SK-N-SH (cell line): ENCODE measurements at regions not wholly inside any gene's neighbourhood (a gene's known extent, or its start where the extent isn't known, plus 50 kb on each side); places are given as distances from the start of the nearest gene placed in this dataset.
"Not testable (repeated sequence)": the region's sequence is repeated elsewhere in the genome, so short reads cannot be mapped to it uniquely, and the experiment has no call there.

ENCODE experiments used
- CTCF ChIA-PET: fragments of 300-600, 350-600 bp; formaldehyde crosslinking; extraction: SDS; loops from one replicate; lab custom pipeline; 2021; lab: Yijun Ruan, JAX
- POLR2A ChIA-PET: fragments of 350-600 bp; sonication (Branson Sonifier 250); formaldehyde crosslinking; extraction: SDS; loops from one replicate; lab custom pipeline; 2020; ENCODE audit warnings: antibody characterized with exemption, inconsistent platforms; lab: Yijun Ruan, JAX
- DNase-seq: peaks from one replicate; pipeline ENCODE4 v3.0.0; 2012
- H2AFZ ChIP-seq: fragments of 200-600 bp; sonication (generic); 2 replicates; pipeline ENCODE4 v1.8.1; 2016; ENCODE audit warnings: antibody characterized with exemption, mild to moderate bottlenecking, low read depth
- H3F3A ChIP-seq: fragments of 200-600 bp; sonication (generic); replicated peaks from 2 replicates; pipeline ENCODE3; 2016; ENCODE audit warnings: antibody characterized with exemption, mild to moderate bottlenecking; ENCODE audit not compliant: insufficient read depth
- H3K27ac ChIP-seq, 2 experiments: fragments of 200-500 bp in 1 of 2; fragments of 200-600 bp in 1 of 2; sonication (Bioruptor generic) in 1 of 2; sonication (generic), shearing (Covaris generic) in 1 of 2; 2 replicates each; pipeline versions ENCODE4 v1.5.1 to v1.6.1; 2014 to 2016; ENCODE audit warnings: low read depth in 2 of 2, inconsistent platforms in 1 of 2, low read length in 1 of 2, mild to moderate bottlenecking in 1 of 2, mixed read lengths in 1 of 2
- H3K27me3 ChIP-seq: fragments of 200-600 bp; sonication (generic), shearing (Covaris generic); 2 replicates; pipeline ENCODE4 v1.6.1; 2016; ENCODE audit warnings: mixed run types; ENCODE audit not compliant: insufficient read depth
- H3K36me3 ChIP-seq, 2 experiments: fragments of 200-500 bp in 1 of 2; fragments of 200-600 bp in 1 of 2; sonication (Bioruptor generic) in 1 of 2; sonication (generic) in 1 of 2; replicated peaks in 1 of 2; 2 replicates each; pipeline versions ENCODE3 to v1.5.1; 2014 to 2016; ENCODE audit warnings: low read length in 1 of 2, mild to moderate bottlenecking in 1 of 2; ENCODE audit not compliant: insufficient read depth in 2 of 2, control insufficient read depth in 1 of 2
- H3K4me1 ChIP-seq, 2 experiments: fragments of 200-500 bp in 1 of 2; fragments of 200-600 bp in 1 of 2; sonication (Bioruptor generic) in 1 of 2; sonication (generic), shearing (Covaris generic) in 1 of 2; 2 replicates each; pipeline versions ENCODE4 v1.5.1 to v1.6.1; 2014 to 2016; ENCODE audit warnings: low read depth in 1 of 2, low read length in 1 of 2, mixed run types in 1 of 2; ENCODE audit not compliant: insufficient read depth in 2 of 2, control insufficient read depth in 1 of 2
- H3K4me2 ChIP-seq: fragments of 200-600 bp; sonication (generic), shearing (Covaris generic); 2 replicates; pipeline ENCODE4 v1.6.1; 2017; ENCODE audit warnings: mixed run types
- H3K4me3 ChIP-seq, 2 experiments: fragments of 200-500 bp in 1 of 2; fragments of 200-600 bp in 1 of 2; sonication (Bioruptor generic) in 1 of 2; sonication (generic), shearing (Covaris generic) in 1 of 2; 2 replicates each; pipeline versions ENCODE4 v1.5.1 to v1.8.1; 2014 to 2016; ENCODE audit warnings: low read depth in 2 of 2, inconsistent platforms in 1 of 2, low read length in 1 of 2, mild to moderate bottlenecking in 1 of 2, mixed read lengths in 1 of 2, moderate library complexity in 1 of 2
- H3K79me2 ChIP-seq: fragments of 200-600 bp; sonication (generic); 2 replicates; pipeline ENCODE4 v1.8.1; 2017; ENCODE audit warnings: mild to moderate bottlenecking; ENCODE audit not compliant: insufficient read depth
- H3K9ac ChIP-seq: fragments of 200-600 bp; sonication (generic); 2 replicates; pipeline ENCODE4 v1.6.1; 2017; ENCODE audit warnings: mixed run types
- H3K9me2 ChIP-seq: fragments of 200-600 bp; sonication (generic); 2 replicates; pipeline ENCODE4 v1.6.1; 2017; ENCODE audit warnings: mixed run types
- H3K9me3 ChIP-seq: fragments of 200-600 bp; sonication (generic); 2 replicates; pipeline ENCODE4 v1.6.1; 2017; ENCODE audit warnings: mixed run types, mild to moderate bottlenecking, moderate library complexity
- H4K20me1 ChIP-seq: fragments of 200-600 bp; sonication (generic); 2 replicates; pipeline ENCODE4 v1.6.1; 2017; ENCODE audit warnings: mild to moderate bottlenecking, mixed run types; ENCODE audit not compliant: insufficient read depth
- ELF1 ChIP-seq: IDR thresholded peaks from 2 replicates; pipeline ENCODE4 v1.4.0; 2012
- EZH2phosphoT487 ChIP-seq: fragments of 200-600 bp; sonication (generic); IDR thresholded peaks from 2 replicates; pipeline ENCODE4 v1.6.1; 2017; ENCODE audit warnings: low read depth, mixed run types, mild to moderate bottlenecking, antibody characterized with exemption, moderate library complexity, borderline replicate concordance
- GABPA ChIP-seq: IDR thresholded peaks from 2 replicates; pipeline ENCODE4 v1.4.0; 2012; ENCODE audit warnings: low read depth, mild to moderate bottlenecking
- JUND ChIP-seq: IDR thresholded peaks from 2 replicates; pipeline ENCODE4 v1.4.0; 2012
- MAX ChIP-seq: IDR thresholded peaks from 2 replicates; pipeline ENCODE4 v1.4.0; 2012; ENCODE audit warnings: low read depth
- MEF2A ChIP-seq: IDR thresholded peaks from 2 replicates; pipeline ENCODE4 v1.4.0; 2012; ENCODE audit warnings: low read depth, borderline replicate concordance
- NFIC ChIP-seq: IDR thresholded peaks from 2 replicates; pipeline ENCODE4 v1.4.0; 2012; ENCODE audit warnings: borderline replicate concordance
- NRF1 ChIP-seq: IDR thresholded peaks from 2 replicates; pipeline ENCODE4 v1.6.1; 2012; ENCODE audit warnings: low read depth, mild to moderate bottlenecking, low read length
- REST ChIP-seq: IDR thresholded peaks from 2 replicates; pipeline ENCODE4 v1.6.1; 2012; ENCODE audit warnings: mild to moderate bottlenecking, low read depth, low read length, moderate library complexity
- RXRA ChIP-seq: IDR thresholded peaks from 2 replicates; pipeline ENCODE4 v1.4.0; 2012; ENCODE audit warnings: low read depth, mild to moderate bottlenecking, borderline replicate concordance
- SIN3A ChIP-seq: IDR thresholded peaks from 2 replicates; pipeline ENCODE4 v1.6.1; 2012; ENCODE audit warnings: low read depth, mild to moderate bottlenecking, low read length, moderate library complexity, borderline replicate concordance
- TAF1 ChIP-seq: IDR thresholded peaks from 2 replicates; pipeline ENCODE4 v1.6.1; 2012; ENCODE audit warnings: low read depth, mild to moderate bottlenecking, low read length, moderate library complexity, borderline replicate concordance
- USF2 ChIP-seq: fragments of 150-350 bp; IDR thresholded peaks from 2 replicates; pipeline ENCODE4 v1.6.1; 2017; ENCODE audit warnings: antibody characterized with exemption, low read length, low read depth, borderline replicate concordance
- WGBS: methylation state at CpG from one replicate; pipeline ENCODE4 v1.1.6; 2017; ENCODE audit warnings: low lambda C conversion rate; 5-methylcytosine and 5-hydroxymethylcytosine counted together
- TF ChIP-seq, protein P1 (sequence below): IDR thresholded peaks from 2 replicates; pipeline ENCODE4 v1.4.0; 2012; ENCODE audit warnings: low read depth, borderline replicate concordance

GRCh38 chr3:51617597-51617996 is 53.5 kb upstream of the TEX264 start:
- H3K4me1 ChIP-seq: peaks cover 4 to 8% of the 10 kb centered on the region in 2 experiments; a peak in 2 of 4 replicates
- WGBS: 96% methylated on average over 3 of the region's 3 CpGs
- H3K9me3 ChIP-seq: no peaks in the 10 kb centered on the region
- H3K9me2 ChIP-seq: no peaks in the 10 kb centered on the region
- H3F3A ChIP-seq: no peaks in the 10 kb centered on the region
- POLR2A ChIA-PET: no interaction called here
- no peaks in the 10 kb centered on the region for H3K27me3 ChIP-seq
- DNase-seq: no peak
- no peak overlapping the region for H3K4me3 ChIP-seq
- H3K4me2 ChIP-seq: no peak overlapping the region
- H2AFZ ChIP-seq: no peak overlapping the region
- no peak overlapping the region for H3K27ac ChIP-seq
- H3K36me3 ChIP-seq: no peaks in the 10 kb centered on the region
- no peak overlapping the region for H3K9ac ChIP-seq
- H3K79me2 ChIP-seq: peaks cover 47% of the 10 kb centered on the region
- TF ChIP-seq ELF1 (no peak), NRF1 (no peak), RXRA (no peak), JUND (no peak), USF2 (no peak), NFIC (no peak), MEF2A (no peak), MAX (no peak), SIN3A (no peak), GABPA (no peak), TAF1 (no peak), REST (no peak), EZH2phosphoT487 (no peak)
- TF ChIP-seq, protein P1, sequence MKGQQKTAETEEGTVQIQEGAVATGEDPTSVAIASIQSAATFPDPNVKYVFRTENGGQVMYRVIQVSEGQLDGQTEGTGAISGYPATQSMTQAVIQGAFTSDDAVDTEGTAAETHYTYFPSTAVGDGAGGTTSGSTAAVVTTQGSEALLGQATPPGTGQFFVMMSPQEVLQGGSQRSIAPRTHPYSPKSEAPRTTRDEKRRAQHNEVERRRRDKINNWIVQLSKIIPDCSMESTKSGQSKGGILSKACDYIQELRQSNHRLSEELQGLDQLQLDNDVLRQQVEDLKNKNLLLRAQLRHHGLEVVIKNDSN: no peak
- CTCF ChIA-PET: interaction anchor here (1.5 kb wide), 1 partner anchor 116 kb away, joined by 3 read pairs; no protein-coding TSS in a partner anchor
- peaks cover 19% of the 10 kb centered on the region; the same call in 1 of the 2 replicates for H4K20me1 ChIP-seq

DNA sequence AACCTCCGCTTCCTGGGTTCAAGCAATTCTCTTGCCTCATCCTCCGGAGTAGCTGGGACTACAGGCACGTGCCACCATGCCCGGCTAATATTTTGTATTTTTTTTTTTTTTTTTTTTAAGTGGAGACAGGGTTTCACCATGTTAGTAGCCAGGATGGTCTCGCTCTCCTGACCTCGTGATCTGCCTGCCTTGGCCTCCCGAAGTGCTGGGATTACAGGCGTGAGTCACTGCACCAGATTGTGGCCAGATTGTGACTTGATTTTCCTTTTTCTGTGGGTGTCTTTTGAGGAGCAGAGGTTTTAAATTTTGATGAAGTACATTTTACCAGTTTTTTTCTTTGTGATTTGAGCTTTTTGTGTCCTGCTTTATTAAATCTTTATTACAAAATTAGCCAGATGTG is 53.0 kb upstream of the TEX264 start:
- WGBS: 83% methylated on average over 8 of the region's 8 CpGs
- H3K9me2 ChIP-seq, H3K27ac ChIP-seq, H3K9ac ChIP-seq, H3F3A ChIP-seq, H3K9me3 ChIP-seq, DNase-seq, H3K4me3 ChIP-seq, H3K27me3 ChIP-seq, POLR2A ChIA-PET, H3K36me3 ChIP-seq, H3K4me1 ChIP-seq, H3K4me2 ChIP-seq, H2AFZ ChIP-seq: not testable (repeated sequence)
- Histone ChIP-seq H3K79me2 (peaks cover 42% of the 10 kb centered on the region), H4K20me1 (peaks cover 21% of the 10 kb centered on the region; the same call in 1 of the 2 replicates)
- CTCF ChIA-PET: interaction anchor here (1.5 kb wide), 1 partner anchor 116 kb away, joined by 3 read pairs; no protein-coding TSS in a partner anchor
